HFFc6 (cell line): ENCODE measurements at regions not wholly inside any gene's neighbourhood (a gene's known extent, or its start where the extent isn't known, plus 50 kb on each side); places are given as distances from the start of the nearest gene placed in this dataset.

Experiments
- DNase-seq: peaks from one replicate; pipeline ENCODE4 v3.0.0-alpha.2; 2018
- H3K27ac Mint-ChIP-seq: 2 replicates; pipeline ENCODE4 v1.8.0; 2020; ENCODE audit warnings: mild to moderate bottlenecking, mixed read lengths
- H3K27me3 Mint-ChIP-seq: 2 replicates; pipeline ENCODE4 v1.8.0; 2021; ENCODE audit warnings: mild to moderate bottlenecking, moderate library complexity, mixed read lengths; ENCODE audit not compliant: insufficient read depth
- H3K36me3 Mint-ChIP-seq: 2 replicates; pipeline ENCODE4 v1.8.0; 2021; ENCODE audit warnings: low read depth, mixed read lengths
- H3K4me1 Mint-ChIP-seq: 2 replicates; pipeline ENCODE4 v1.8.0; 2020; ENCODE audit warnings: low read depth, mixed read lengths
- H3K4me3 Mint-ChIP-seq: 2 replicates; pipeline ENCODE4 v1.8.0; 2020; ENCODE audit warnings: mild to moderate bottlenecking, moderate library complexity, mixed read lengths
- H3K9me3 Mint-ChIP-seq: 2 replicates; pipeline ENCODE4 v1.8.0; 2020; ENCODE audit warnings: mild to moderate bottlenecking, mixed read lengths
- CTCF ChIP-seq: fragments of 200-600 bp; sonication (generic); IDR thresholded peaks from 2 replicates; pipeline ENCODE4 v1.5.0; 2021; ENCODE audit warnings: antibody characterized with exemption, mild to moderate bottlenecking

DNA sequence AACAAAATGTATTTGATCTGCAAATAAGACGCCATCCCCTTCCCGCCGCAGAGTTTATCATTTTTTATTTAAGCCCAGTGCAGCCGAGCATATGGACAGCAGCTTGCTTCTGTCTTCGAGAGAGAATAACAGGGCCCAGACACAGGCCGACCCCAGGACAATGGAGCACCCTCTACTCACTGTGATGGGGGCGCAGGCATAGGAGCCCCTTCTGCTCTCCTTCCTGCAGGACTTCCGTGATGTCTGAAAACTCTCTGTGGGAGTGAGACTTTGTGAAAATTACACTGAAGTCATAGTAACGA is 134.8 kb downstream of the OAT start:
- TF ChIP-seq CTCF = no peak

GRCh38 chr10:124283215-124283948 is 135.3 kb downstream of the OAT start:
- H3K9me3 Mint-ChIP-seq = peaks cover 10% of the 10 kb centered on the region

More for the DNA sequence above, 134.8 kb downstream of the OAT start:
- no peak for DNase-seq
- Mint-ChIP-seq H3K9me3 (peaks cover 10% of the 10 kb centered on the region), H3K36me3 (no peaks in the 10 kb centered on the region), H3K27me3 (peaks cover 14% of the 10 kb centered on the region; the same call in 1 of the 2 replicates), H3K27ac (no peak overlapping the region), H3K4me3 (no peak overlapping the region), H3K4me1 (no peaks in the 10 kb centered on the region)

GRCh38 chr10:124282326-124282725 is 136.4 kb downstream of the OAT start:
- H3K4me3 Mint-ChIP-seq = no peak overlapping the region
- H3K27ac Mint-ChIP-seq = no peak overlapping the region
- TF ChIP-seq CTCF = no peak
- no peaks in the 10 kb centered on the region for H3K36me3 Mint-ChIP-seq
- no peak for DNase-seq
- H3K4me1 Mint-ChIP-seq = no peaks in the 10 kb centered on the region
- peaks cover 10% of the 10 kb centered on the region for H3K9me3 Mint-ChIP-seq
- peaks cover 16% of the 10 kb centered on the region; the same call in 1 of the 2 replicates for H3K27me3 Mint-ChIP-seq

More at GRCh38 chr10:124283215-124283948, 135.3 kb downstream of the OAT start:
- H3K4me1 Mint-ChIP-seq = no peaks in the 10 kb centered on the region
- H3K36me3 Mint-ChIP-seq = no peaks in the 10 kb centered on the region
- no peak overlapping the region for H3K27ac Mint-ChIP-seq
- H3K4me3 Mint-ChIP-seq = no peak overlapping the region
- no peak for TF ChIP-seq CTCF
- DNase-seq = no peak
- H3K27me3 Mint-ChIP-seq = peaks cover 14% of the 10 kb centered on the region; the same call in 1 of the 2 replicates

GRCh38 chr10:124281666-124282065 is 137.1 kb downstream of the OAT start:
- H3K9me3 Mint-ChIP-seq = peaks cover 10% of the 10 kb centered on the region
- no peak overlapping the region for H3K27ac Mint-ChIP-seq
- TF ChIP-seq CTCF = no peak
- no peak for DNase-seq
- no peaks in the 10 kb centered on the region for H3K36me3 Mint-ChIP-seq
- H3K4me1 Mint-ChIP-seq = no peaks in the 10 kb centered on the region
- H3K27me3 Mint-ChIP-seq = peaks cover 16% of the 10 kb centered on the region; the same call in 1 of the 2 replicates
- H3K4me3 Mint-ChIP-seq = no peak overlapping the region

DNA sequence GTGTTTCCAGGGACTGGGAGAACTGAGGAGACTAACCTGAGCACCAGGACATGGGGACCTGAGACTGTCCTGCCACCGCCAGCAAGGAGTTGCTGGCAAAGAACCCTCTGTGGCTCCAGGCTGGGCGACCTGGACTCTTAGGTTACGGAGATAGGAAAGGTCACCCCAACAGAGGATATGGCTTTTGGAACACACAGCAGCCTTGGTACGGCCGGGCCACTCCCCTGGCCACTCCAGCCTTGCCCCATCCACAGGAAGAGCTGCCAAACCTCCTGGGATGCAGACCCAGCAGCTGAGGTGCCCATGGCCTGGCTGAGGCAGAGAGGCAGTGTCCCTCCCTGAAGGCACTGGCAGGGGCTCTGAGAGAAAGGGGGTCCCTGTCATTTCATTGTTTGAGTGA is 137.8 kb downstream of the OAT start:
- H3K4me3 Mint-ChIP-seq = no peak overlapping the region
- no peak for DNase-seq
- no peaks in the 10 kb centered on the region for H3K4me1 Mint-ChIP-seq
- no peak overlapping the region for H3K27ac Mint-ChIP-seq
- peaks cover 14% of the 10 kb centered on the region for H3K27me3 Mint-ChIP-seq
- H3K36me3 Mint-ChIP-seq = no peaks in the 10 kb centered on the region
- H3K9me3 Mint-ChIP-seq = peaks cover 10% of the 10 kb centered on the region
- no peak for TF ChIP-seq CTCF
